ENCODE measurements at regions not wholly inside any gene's neighbourhood (a gene's known extent, or its start where the extent isn't known, plus 50 kb on each side); places are given as distances from the start of the nearest gene placed in this dataset.
"Not testable (repeated sequence)": the region's sequence is repeated elsewhere in the genome, so short reads cannot be mapped to it uniquely, and the experiment has no call there.

DNA sequence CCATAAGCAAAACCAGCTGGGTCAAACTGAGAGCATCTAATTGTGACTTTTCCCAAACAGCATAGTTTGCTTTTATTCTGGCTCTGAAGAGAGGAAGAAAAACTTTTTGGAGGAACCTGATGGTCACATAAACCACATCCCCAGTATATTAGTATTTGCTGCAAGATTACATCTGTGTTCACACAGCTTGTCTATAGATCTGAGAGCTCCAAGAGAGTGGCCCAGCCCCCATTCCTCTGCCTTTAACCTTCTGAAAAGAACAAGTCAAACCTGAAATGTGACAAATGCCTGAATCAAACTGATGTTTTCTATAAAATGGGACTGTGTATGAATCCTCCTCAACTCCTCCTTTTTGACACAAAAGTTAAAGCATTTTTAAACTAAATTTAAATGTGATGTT, 435.2 kb downstream of the ZNF479 start:
- TF ChIP-seq POLR2A (IDR thresholded peaks at IDR 0.05) = not testable (repeated sequence)
- TF ChIP-seq, protein P1, sequence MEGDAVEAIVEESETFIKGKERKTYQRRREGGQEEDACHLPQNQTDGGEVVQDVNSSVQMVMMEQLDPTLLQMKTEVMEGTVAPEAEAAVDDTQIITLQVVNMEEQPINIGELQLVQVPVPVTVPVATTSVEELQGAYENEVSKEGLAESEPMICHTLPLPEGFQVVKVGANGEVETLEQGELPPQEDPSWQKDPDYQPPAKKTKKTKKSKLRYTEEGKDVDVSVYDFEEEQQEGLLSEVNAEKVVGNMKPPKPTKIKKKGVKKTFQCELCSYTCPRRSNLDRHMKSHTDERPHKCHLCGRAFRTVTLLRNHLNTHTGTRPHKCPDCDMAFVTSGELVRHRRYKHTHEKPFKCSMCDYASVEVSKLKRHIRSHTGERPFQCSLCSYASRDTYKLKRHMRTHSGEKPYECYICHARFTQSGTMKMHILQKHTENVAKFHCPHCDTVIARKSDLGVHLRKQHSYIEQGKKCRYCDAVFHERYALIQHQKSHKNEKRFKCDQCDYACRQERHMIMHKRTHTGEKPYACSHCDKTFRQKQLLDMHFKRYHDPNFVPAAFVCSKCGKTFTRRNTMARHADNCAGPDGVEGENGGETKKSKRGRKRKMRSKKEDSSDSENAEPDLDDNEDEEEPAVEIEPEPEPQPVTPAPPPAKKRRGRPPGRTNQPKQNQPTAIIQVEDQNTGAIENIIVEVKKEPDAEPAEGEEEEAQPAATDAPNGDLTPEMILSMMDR (IDR thresholded peaks at IDR 0.05) = not testable (repeated sequence)
